Suppressor macrophage treated with lipopolysaccharide for 4 hours (primary cell): ENCODE measurements at regions not wholly inside any gene's neighbourhood (a gene's known extent, or its start where the extent isn't known, plus 50 kb on each side); places are given as distances from the start of the nearest gene placed in this dataset.
"Not testable (repeated sequence)": the region's sequence is repeated elsewhere in the genome, so short reads cannot be mapped to it uniquely, and the experiment has no call there.

Source experiments
- DNase-seq: peaks from one replicate; pipeline ENCODE4 v3.0.0-alpha.2; 2020

DNA sequence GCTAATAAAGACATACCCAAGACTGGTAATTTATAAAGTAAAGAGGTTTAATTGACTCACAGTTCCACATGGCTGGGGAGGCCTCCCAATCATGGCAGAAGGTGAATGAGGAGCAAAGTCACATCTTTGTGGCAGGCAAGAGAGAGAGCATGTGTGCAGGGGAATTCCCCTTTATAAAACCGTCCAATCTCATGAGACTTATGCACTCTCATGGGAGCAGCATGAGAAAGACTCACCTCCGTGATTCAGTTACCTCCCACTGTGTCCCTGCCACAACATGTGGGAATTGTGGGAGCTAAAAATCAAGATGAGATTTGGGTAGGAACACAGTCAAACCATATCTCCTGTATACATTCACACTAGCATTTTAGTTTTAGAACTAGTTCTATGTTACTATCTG lies 101.7 kb upstream of the NIPA1 start:
- DNase-seq = not testable (repeated sequence)

DNA sequence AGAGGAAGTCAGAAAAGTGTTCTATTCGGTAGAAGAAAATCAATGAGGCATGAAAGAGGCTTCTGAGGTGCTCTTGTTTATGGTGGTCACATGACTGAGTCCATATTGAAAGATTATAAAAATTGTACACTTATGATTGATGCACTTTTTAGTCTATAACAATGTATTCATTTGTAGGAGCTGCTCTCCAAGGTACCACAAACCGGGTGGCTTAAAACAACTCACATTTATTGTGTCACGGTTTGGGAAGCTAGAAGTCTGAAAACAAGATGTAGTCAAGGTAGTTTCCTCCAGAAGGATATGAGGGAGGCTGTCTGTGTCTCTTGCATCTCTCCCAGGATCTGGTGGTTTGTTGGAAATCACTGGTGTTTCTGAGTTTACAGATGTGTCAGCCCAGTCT lies 86.6 kb upstream of the NIPA1 start:
- not testable (repeated sequence) for DNase-seq

DNA sequence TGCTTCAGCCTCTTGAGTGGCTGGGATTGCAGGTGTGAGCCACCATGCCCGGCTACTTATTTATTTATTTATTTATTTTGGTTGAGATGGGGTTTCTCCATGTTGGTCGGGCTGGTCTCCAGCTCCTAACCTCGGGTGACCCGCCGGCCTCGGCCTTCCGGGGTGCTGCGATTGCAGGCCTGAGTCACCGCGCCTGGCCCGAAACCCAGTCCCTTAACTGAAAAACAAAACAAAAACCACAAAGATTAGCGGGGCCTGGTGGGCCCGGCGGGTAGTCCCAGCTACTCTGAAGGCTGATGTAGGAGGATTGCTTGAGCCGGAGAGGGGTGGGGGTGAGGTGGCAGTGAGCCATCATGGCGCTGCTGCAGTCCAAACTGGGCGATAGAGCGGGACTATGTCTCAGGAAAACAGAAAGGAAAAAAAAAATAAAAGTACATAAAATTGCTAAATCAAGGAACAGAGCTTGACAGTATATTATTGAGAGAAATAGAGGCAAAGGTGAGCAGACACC lies 75.6 kb upstream of the NIPA1 start:
- not testable (repeated sequence) for DNase-seq

DNA sequence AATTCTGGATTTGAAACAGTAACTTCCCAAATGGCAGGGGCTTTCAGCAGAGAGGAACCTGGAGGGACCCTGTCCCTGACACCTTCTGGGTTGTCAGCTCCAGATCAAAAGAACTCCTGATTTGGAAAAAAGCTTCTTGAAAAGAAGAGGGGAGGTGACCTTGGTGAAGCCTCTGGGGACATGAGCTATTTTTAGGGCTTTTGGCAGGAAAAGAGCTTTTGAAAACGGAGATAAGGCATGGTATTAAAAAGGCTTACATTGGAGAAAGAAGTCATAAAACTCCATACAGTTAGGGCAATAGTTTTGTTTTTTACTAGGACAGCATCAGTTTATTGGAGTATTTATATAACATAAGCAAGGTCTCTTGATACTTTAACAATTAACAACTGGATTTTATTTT lies 72.5 kb upstream of the NIPA1 start:
- not testable (repeated sequence) for DNase-seq

DNA sequence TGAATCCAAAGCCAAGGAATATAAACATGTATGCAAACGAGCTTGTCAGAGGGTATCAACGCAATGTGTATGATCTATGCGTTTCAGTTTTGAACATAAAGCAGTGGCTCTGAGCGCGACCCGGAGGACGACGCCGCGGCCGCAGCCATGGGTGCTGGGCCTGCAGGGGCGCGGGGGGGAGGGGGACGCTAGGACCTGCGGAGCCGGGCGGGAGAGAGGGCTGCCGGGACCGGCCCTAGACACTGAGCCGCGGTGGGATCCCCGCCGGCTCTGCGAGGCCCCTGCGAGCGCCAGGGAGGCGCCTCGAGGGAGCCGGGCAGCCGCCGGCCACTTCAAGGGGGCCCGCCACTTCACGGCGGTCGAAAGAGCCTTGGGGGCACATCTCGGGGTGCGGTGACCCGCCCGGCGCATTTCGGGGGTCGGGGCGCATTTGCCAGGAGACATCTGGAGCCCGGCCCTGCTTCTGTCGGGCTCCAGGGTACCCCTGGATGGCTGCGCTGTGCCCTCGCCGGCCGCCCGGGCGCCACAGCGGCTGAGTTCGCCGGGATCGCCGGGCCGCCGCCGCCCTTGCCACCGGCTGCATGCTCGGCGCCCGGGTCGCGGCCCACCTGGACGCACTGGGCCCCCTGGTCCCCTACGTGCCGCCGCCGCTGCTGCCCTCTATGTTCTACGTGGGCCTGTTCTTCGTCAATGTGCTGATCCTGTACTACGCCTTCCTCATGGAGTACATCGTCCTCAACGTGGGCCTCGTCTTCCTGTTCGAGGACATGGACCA lies 71.9 kb upstream of the NIPA1 start:
- not testable (repeated sequence) for DNase-seq

DNA sequence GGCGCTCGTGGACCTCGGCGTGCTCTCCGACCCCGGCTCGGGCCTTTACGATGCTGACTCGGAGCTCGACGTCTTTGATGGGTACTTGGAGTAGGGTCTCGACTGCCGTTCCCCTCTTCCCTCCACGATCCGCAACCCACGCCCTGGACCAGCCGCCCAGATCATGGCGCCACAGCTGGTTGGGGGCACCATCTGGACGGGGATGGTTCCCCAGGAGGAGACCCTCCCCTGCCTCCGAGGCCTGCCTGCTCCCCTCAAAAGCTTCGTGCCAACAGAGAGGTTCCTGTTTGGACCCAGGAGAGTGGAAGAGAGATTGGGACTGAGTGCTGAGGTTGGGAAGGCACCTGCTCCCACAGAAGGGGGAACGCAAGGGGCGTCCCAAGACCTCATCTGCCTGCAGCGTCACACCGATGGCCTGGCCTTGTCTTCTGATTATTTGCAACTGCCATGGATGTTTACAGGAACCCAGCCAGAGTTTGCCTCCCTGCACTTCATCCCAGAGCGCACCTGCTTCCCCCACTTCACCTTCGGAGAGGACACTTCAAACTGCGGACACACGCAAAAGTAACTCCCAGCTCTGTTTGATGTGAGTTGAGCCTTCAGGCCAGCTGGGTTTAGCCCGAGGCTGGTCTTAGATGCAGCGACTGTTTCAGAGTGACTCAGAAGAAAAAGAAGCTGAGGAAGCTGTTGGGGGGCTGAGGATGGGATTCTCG lies 71.2 kb upstream of the NIPA1 start:
- DNase-seq = not testable (repeated sequence)

DNA sequence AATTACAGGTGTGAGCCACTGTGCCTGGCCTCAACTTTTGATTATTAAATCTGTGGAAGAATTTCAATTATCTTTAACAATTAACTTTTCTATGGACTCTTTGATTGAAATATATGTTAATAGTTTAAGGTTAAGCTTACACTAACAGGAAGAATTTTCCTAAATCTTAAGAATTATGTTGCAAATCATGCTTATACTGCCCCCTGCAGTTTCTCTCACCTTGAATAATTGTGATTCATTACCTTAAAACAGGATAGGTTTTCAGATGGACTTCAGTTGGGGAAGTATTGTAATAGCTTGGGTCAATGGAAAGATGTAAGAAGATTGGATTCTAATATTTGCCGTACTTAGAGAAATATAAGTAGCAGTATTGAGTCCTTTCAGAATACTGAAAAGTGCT lies 66.5 kb upstream of the NIPA1 start:
- DNase-seq = peak; percentile 4

DNA sequence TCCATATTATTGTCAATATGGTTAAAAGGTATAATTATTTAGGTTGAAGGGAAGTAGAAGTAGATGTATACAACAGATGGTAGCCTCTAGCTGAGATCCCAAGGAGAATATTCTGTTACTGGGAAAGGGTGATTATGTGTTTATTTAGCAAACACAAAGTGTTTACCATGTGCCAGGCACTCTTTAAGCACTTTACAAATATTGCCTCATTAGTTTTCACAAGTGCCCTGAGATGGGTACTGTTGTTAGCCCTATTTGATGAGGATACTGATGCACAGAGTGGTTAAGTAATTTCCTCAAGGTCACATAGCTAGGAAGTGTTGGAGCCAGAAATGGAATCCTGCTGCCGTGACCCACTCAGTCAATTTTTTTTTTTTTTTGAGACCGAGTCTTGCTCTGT lies 60.3 kb upstream of the NIPA1 start:
- DNase-seq = not testable (repeated sequence)

DNA sequence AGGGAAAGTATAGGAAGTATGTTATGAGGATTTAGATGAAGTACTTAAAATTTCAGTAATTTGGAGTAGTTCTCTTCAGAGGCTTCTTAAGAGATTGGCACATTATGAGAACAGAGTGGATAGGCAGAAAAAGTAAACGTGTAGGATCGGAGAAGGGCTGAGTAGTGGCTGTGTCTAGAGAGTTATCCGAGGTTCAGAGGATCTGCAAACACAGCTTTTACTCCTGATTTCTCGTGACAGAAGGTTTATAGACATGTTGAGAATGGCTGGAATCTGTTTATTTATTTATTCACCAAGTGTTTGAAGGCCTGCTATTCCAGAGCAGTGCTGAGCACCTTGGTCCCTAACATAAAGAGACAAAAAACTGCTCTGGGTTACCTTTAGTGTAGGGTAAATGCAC lies 51.4 kb upstream of the NIPA1 start:
- not testable (repeated sequence) for DNase-seq

DNA sequence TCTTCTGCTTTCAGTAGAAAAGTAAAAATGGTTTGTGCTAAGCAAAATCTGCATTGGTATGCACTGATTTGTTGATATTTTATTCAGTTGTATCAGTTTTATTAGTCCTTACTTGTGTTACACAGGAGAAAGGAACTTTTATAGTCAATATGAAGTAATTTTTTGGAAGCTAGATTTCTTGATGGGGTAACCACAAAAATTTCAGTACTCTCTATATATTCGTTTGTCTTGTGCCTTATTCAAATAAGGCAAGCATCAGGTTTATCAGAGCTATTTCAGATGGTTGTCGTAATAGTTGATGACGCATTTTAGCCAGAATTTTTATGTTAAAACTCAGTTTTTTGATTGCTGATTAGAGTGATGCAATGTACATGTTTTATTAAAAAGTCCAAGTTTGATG lies 50.7 kb upstream of the NIPA1 start:
- no peak for DNase-seq

DNA sequence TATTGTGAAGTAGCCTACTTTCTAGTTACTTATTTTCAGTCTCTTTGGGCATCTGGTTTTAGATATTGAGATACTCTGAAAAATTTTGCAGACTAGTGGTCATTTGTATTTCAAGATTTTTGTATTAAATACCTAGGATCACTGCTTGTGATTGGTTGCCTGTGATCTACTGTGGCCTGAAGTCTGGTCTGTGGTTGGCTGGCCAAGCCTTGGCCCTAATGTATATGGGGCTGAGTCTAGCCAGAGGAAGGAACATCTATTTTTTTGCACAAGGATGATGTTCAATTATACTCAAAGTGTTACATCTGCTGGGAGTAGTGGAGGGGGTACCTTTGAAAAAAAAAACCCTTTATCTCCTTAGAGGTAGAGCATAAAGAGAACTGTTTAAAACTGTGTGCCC lies 50.2 kb upstream of the NIPA1 start:
- not testable (repeated sequence) for DNase-seq
